B cell (primary cell): ENCODE measurements at regions not wholly inside any gene's neighbourhood (a gene's known extent, or its start where the extent isn't known, plus 50 kb on each side); places are given as distances from the start of the nearest gene placed in this dataset.
"Not testable (repeated sequence)": the region's sequence is repeated elsewhere in the genome, so short reads cannot be mapped to it uniquely, and the experiment has no call there.

ENCODE experiments used
- ATAC-seq: fragments of 200-7000 bp; cut with Tn5 transposase; one replicate; pipeline ENCODE4 v1.10.0; 2021; ENCODE audit warnings: low read depth, mild to moderate bottlenecking, moderate number of reproducible peaks, moderate library complexity
- CTCF ChIA-PET: fragments of 350-600 bp; sonication (Branson Sonifier 250); formaldehyde crosslinking; loops from one replicate; lab custom pipeline; 2021; ENCODE audit warnings: antibody characterized with exemption, inconsistent platforms; lab: Charles Lee
- POLR2A ChIA-PET: fragments of 350-600 bp; sonication (Branson Sonifier 250); formaldehyde crosslinking; loops from one replicate; lab custom pipeline; 2021; ENCODE audit warnings: antibody characterized with exemption; lab: Charles Lee
- DNase-seq: peaks from one replicate; pipeline ENCODE4 v3.0.0; 2013
- H2AFZ ChIP-seq: 2 replicates; pipeline ENCODE4 v1.6.1; 2012; ENCODE audit warnings: mild to moderate bottlenecking, low read depth, low read length; ENCODE audit not compliant: insufficient read depth, poor library complexity, severe bottlenecking
- H3K27ac ChIP-seq, 2 donors: 1 replicate in 1 of 2; 2 replicates in 1 of 2; pipeline ENCODE4 v1.5.1; 2012 to 2013; ENCODE audit warnings: low read length in 2 of 2, mild to moderate bottlenecking in 2 of 2, moderate library complexity in 1 of 2
- H3K27me3 ChIP-seq, 4 experiments: fragments of 200-600 bp in 1 of 4; sonication (generic) in 1 of 4; replicated peaks in 1 of 4; 1 replicate in 2 of 4; 2 replicates in 2 of 4; pipeline versions ENCODE4 v1.6.1 to v1.7.0; 2013 to 2016; ENCODE audit warnings: low read length in 3 of 4, mild to moderate bottlenecking in 2 of 4, mixed read lengths in 1 of 4, moderate library complexity in 1 of 4; ENCODE audit not compliant: insufficient read depth in 4 of 4, control insufficient read depth in 3 of 4; ENCODE audit errors: control extremely low read depth in 1 of 4
- H3K36me3 ChIP-seq, 2 experiments: replicated peaks in 1 of 2; 1 replicate in 1 of 2; 2 replicates in 1 of 2; pipeline versions ENCODE4 v1.6.1 to v1.7.1; 2013; ENCODE audit warnings: low read length in 1 of 2; ENCODE audit not compliant: insufficient read depth in 2 of 2, control insufficient read depth in 1 of 2; ENCODE audit errors: control extremely low read depth in 1 of 2, extremely low read depth in 1 of 2
- H3K4me1 ChIP-seq, 2 donors: fragments of 200-600 bp in 1 of 2; sonication (generic) in 1 of 2; 1 replicate in 1 of 2; 2 replicates in 1 of 2; pipeline versions ENCODE4 v1.5.1 to v1.6.1; 2013 to 2017; ENCODE audit warnings: low read length in 2 of 2; ENCODE audit not compliant: control insufficient read depth in 2 of 2, insufficient read depth in 2 of 2
- H3K4me2 ChIP-seq: replicated peaks from 2 replicates; pipeline ENCODE3; 2012; ENCODE audit warnings: mild to moderate bottlenecking, low read depth, low read length; ENCODE audit not compliant: poor library complexity, severe bottlenecking
- H3K4me3 ChIP-seq, 5 experiments: fragments of 200-600 bp in 1 of 5; sonication (generic) in 1 of 5; 1 replicate in 3 of 5; 2 replicates in 2 of 5; pipeline versions ENCODE4 v1.5.1 to v1.7.0; 2011 to 2016; ENCODE audit warnings: low read length in 4 of 5, mild to moderate bottlenecking in 4 of 5, low read depth in 2 of 5, control low read depth in 1 of 5, moderate library complexity in 1 of 5; ENCODE audit not compliant: insufficient read depth in 1 of 5; ENCODE audit errors: control extremely low read depth in 1 of 5, extremely low read depth in 1 of 5
- H3K79me2 ChIP-seq: fragments of 200-600 bp; sonication (generic); one replicate; pipeline ENCODE4 v1.6.0; 2016; ENCODE audit warnings: low read length; ENCODE audit not compliant: control insufficient read depth, insufficient read depth
- H3K9ac ChIP-seq: fragments of 200-600 bp; sonication (generic); 2 replicates; pipeline ENCODE4 v1.6.1; 2017; ENCODE audit warnings: mild to moderate bottlenecking, low read length, moderate library complexity
- H3K9me3 ChIP-seq, 3 donors: one replicate each; pipeline versions ENCODE4 v1.6.1 to v1.7.1; 2013; ENCODE audit warnings: low read length in 2 of 3; ENCODE audit not compliant: control insufficient read depth in 2 of 3, insufficient read depth in 1 of 3; ENCODE audit errors: control extremely low read depth in 1 of 3
- H4K20me1 ChIP-seq: 2 replicates; pipeline ENCODE4 v1.6.0; 2012; ENCODE audit warnings: mild to moderate bottlenecking, low read length; ENCODE audit not compliant: insufficient read depth, control insufficient read depth, poor library complexity, severe bottlenecking
- H3K27ac Mint-ChIP-seq: one replicate; pipeline ENCODE4 v1.8.0; 2021; ENCODE audit warnings: mixed read lengths
- H3K27me3 Mint-ChIP-seq: one replicate; pipeline ENCODE4 v1.8.0; 2021; ENCODE audit warnings: mixed read lengths
- H3K4me1 Mint-ChIP-seq: one replicate; pipeline ENCODE4 v1.8.0; 2021; ENCODE audit warnings: mixed read lengths
- H3K4me3 Mint-ChIP-seq: one replicate; pipeline ENCODE4 v1.8.0; 2021; ENCODE audit warnings: mixed read lengths
- H3K9me3 Mint-ChIP-seq: one replicate; pipeline ENCODE4 v1.8.0; 2022; ENCODE audit warnings: mixed read lengths; ENCODE audit not compliant: insufficient read depth
- EZH2 ChIP-seq: IDR thresholded peaks from 2 replicates; pipeline ENCODE4 v1.6.1; 2012; ENCODE audit warnings: borderline replicate concordance, low read depth, mild to moderate bottlenecking, moderate library complexity, low read length; ENCODE audit not compliant: insufficient read depth, poor library complexity, severe bottlenecking
- WGBS: methylation state at CpG from one replicate; pipeline ENCODE4 v1.1.5; 2013; ENCODE audit warnings: missing lambda C conversion rate; ENCODE audit not compliant: insufficient coverage; 5-methylcytosine and 5-hydroxymethylcytosine counted together
- intact Hi-C: fragments of 100-400 bp; cut with micrococcal nuclease; formaldehyde crosslinking; loops from one replicate; pipeline ENCODE4 v1.10.0; 2022
- TF ChIP-seq, protein P1 (sequence below): fragments of 200-600 bp; IDR thresholded peaks from one replicate; pipeline ENCODE4 v1.8.0; 2022; ENCODE audit warnings: antibody characterized with exemption, mild to moderate bottlenecking

DNA sequence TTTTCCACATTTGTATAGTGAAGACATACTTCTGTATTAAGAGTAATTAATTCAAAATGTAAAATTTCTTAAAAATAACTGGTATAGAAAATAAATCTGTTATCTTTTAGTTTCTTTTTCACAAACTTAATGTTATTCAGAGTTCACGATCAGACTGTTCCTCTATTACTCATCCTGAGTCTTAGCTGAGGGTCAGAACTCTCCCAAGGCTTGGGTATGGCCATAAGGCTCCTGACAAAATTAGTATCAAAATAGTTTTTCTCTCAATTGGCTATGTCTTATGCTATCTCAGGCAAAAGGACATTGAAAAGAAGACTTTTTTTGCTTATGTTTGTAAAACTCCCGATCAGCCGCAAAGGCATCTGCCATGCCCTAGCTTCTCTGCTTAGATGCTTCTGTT lies 56.1 kb upstream of the NAB1 start:
- ChIA-PET CTCF (interaction anchor here (1.6 kb wide), 1 partner anchor 20 kb away, joined by 5 read pairs; no protein-coding TSS in a partner anchor), POLR2A (no interaction called here)
- H3K4me1 ChIP-seq, result peaks cover 0 to 3% of the 10 kb centered on the region in 2 donors
- H3K27me3 ChIP-seq, result no peaks in the 10 kb centered on the region
- Mint-ChIP-seq H3K27me3 (no peaks in the 10 kb centered on the region), H3K4me1 (no peaks in the 10 kb centered on the region), H3K9me3 (no peaks in the 10 kb centered on the region), H3K4me3 (no peak overlapping the region), H3K27ac (no peak overlapping the region)
- no peak for TF ChIP-seq EZH2
- TF ChIP-seq, protein P1, sequence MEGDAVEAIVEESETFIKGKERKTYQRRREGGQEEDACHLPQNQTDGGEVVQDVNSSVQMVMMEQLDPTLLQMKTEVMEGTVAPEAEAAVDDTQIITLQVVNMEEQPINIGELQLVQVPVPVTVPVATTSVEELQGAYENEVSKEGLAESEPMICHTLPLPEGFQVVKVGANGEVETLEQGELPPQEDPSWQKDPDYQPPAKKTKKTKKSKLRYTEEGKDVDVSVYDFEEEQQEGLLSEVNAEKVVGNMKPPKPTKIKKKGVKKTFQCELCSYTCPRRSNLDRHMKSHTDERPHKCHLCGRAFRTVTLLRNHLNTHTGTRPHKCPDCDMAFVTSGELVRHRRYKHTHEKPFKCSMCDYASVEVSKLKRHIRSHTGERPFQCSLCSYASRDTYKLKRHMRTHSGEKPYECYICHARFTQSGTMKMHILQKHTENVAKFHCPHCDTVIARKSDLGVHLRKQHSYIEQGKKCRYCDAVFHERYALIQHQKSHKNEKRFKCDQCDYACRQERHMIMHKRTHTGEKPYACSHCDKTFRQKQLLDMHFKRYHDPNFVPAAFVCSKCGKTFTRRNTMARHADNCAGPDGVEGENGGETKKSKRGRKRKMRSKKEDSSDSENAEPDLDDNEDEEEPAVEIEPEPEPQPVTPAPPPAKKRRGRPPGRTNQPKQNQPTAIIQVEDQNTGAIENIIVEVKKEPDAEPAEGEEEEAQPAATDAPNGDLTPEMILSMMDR, result no peak
- ATAC-seq (no peak), DNase-seq (no peak)
- no peaks in the 10 kb centered on the region for H4K20me1 ChIP-seq
- no peak overlapping the region for H3K4me3 ChIP-seq
- H3K79me2 ChIP-seq, result no peaks in the 10 kb centered on the region
- no peak overlapping the region for H3K4me2 ChIP-seq
- no CpG with 5 or more reads among the region's 3 CpGs for WGBS
- no peaks in the 10 kb centered on the region for H3K36me3 ChIP-seq
- no peak overlapping the region for H2AFZ ChIP-seq
- H3K27ac ChIP-seq, result no peak overlapping the region
- H3K9me3 ChIP-seq, result no peaks in the 10 kb centered on the region
- no peak overlapping the region for H3K9ac ChIP-seq
- intact Hi-C loops, result no loop called here

DNA sequence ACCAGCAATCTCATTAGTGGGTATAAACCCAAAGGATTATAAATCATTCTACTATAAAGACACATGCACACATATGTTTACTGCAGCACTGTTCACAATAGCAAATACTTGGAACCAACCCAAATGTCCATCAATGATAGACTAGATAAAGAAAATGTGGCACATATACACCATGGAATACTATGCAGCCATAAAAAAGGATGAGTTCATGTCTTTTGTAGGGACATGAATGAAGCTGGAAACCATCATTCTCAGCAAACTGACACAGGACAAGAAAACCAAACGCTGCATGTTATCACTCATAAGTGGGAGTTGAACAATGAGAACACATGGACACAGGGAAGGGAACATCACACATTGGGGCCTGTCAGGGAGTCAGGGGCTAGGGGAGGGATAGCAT lies 53.0 kb upstream of the NAB1 start:
- H3K4me2 ChIP-seq, ATAC-seq, H3K4me1 ChIP-seq, H3K36me3 ChIP-seq, H3K4me3 Mint-ChIP-seq, H3K27me3 Mint-ChIP-seq, H3K4me1 Mint-ChIP-seq, H3K4me3 ChIP-seq, H3K79me2 ChIP-seq, H3K9me3 Mint-ChIP-seq, H3K27ac Mint-ChIP-seq, CTCF ChIA-PET, H3K9me3 ChIP-seq, POLR2A ChIA-PET, H3K27ac ChIP-seq, H2AFZ ChIP-seq, H4K20me1 ChIP-seq, H3K9ac ChIP-seq, intact Hi-C loops, H3K27me3 ChIP-seq, DNase-seq: not testable (repeated sequence)
- WGBS, result no CpG with 5 or more reads among the region's 1 CpG
